ENCODE measurements at regions not wholly inside any gene's neighbourhood (a gene's known extent, or its start where the extent isn't known, plus 50 kb on each side); places are given as distances from the start of the nearest gene placed in this dataset.
"Not testable (repeated sequence)": the region's sequence is repeated elsewhere in the genome, so short reads cannot be mapped to it uniquely, and the experiment has no call there.

DNA sequence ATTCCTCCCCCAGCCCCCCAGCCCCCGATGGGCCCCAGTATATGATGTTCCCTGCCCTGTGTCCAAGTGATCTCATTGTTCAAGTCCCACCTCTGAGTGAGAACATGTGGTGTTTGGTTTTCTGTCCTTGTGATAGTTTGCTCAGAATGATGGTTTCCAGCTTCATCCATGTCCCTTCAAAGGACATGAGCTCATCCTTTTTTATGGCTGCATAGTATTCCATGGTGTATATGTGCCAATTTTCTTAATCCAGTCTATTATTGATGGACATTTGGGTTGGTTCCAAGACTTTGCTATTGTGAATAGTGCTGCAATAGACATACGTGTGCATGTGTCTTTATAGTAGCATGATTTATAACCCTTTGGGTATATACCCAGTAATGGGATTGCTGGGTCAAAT, 495.3 kb downstream of the OMA1 start:
- not testable (repeated sequence) for TF ChIP-seq POLR2A, POLR2AphosphoS5, TAF1 (IDR thresholded peaks at IDR 0.05; ENCODE audit: low read depth, low read length)
